HG03457 (cell line): ENCODE measurements at regions not wholly inside any gene's neighbourhood (a gene's known extent, or its start where the extent isn't known, plus 50 kb on each side); places are given as distances from the start of the nearest gene placed in this dataset.

Experiments used
- ATAC-seq: cut with Tn5 transposase; IDR thresholded peaks from one replicate; pipeline ENCODE4 v1.9.1; 2021; ENCODE audit warnings: moderate number of reproducible peaks; ENCODE audit not compliant: unreplicated experiment

DNA sequence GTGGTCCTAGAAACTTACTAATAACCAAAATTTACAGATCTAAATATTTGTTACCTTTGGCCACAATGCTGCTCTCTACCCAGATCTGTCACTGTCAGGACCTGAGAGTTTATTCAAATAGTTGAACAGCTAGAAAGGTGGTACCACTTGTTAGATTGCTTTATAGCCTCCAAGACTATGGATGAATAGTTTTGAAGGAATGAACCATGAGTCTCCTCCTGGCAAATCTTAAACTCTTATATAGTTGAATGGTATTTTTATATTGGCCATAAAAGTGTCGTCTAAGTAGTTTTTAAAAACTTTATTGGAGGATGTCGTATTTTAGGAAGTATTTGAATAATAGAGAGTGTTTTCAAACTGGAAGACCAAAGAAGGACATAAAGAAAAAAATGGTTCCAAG, 178.7 kb downstream of the AHR start:
- ATAC-seq, result no peak

DNA sequence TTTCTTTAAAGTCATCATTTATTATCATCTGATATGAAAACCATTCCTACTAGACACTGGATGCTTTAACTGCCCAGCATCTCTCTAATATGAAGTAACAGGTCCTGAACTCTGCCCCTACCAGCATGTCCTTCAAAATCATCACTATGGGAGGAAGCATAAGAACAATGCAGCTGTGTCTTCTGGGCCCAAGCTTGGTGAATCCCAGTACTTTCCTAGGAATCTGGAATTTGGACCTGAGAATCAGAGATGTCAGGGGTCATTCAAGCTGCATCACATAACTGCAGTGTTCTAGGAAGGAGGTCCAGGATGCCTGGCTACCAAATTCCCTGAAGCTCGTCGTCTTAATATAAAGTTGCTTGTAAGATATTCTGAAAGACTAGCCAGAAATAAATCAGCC, 182.7 kb downstream of the AHR start:
- ATAC-seq, result no peak

GRCh38 chr7:17485368-17485767, 186.9 kb downstream of the AHR start:
- ATAC-seq, result no peak

DNA sequence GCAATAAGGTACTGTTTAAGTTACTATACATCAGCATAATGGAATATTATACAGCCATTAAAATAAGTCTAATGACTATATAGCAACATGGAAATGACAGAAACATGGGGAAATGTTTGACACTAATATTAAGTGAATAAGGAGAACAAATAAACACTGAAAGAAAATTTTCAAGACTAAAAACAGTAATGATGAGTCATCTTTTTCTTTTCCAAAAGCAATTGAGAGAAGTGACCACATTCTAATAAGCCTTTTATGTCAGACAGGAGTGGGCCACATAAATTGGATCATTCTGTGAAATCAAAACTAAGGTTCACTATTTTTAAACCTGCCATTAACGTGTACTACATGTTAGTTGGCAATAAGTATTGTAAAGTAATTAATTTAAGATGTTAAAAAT, 187.5 kb downstream of the AHR start:
- no peak for ATAC-seq

DNA sequence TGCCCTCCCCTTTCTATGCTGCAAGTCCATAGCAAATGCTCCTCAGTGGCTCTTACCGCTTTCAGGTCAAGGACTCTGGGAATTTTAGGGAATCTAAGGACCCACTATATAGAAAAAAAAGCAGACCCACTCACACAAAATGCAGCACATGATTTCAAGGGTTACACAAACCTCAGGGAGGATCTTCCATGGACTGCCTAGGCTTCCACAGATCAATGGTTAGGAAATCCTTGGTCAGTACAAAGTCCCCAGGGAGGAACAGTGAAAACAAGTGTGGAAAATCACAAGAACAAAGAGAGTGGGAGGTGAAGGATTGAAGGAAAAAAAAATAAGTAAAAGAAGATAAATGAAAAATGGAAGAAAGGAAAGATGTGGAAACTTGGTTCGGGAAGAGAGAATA, 188.4 kb downstream of the AHR start:
- ATAC-seq, result no peak

GRCh38 chr7:17487343-17487742, 188.9 kb downstream of the AHR start:
- no peak for ATAC-seq

DNA sequence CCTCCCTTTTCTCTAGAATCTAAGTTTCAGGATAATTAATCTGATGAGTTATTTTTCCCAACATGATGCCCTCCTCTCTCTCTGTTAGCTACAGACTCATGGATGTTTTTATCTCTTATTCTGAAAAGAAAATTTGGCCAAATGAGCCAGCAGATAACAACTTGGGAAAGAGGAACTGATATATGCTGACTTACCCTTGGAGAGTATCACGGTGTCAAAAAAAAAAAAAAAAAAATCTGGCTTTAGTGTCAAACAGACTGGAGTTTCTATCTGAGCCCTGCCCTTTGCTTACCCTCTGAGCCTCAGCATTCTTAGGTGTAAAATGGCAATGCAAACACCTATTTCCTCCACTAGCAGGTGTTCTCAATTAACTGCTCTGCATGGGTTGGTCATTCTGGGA, 190.4 kb downstream of the AHR start:
- ATAC-seq, result no peak

GRCh38 chr7:17489961-17490360, 191.5 kb downstream of the AHR start:
- ATAC-seq, result no peak

- no peak for ATAC-seq
Observed at GRCh38 chr7:17490825-17491224, 192.4 kb downstream of the AHR start.

GRCh38 chr7:17492437-17492836, 194.0 kb downstream of the AHR start:
- no peak for ATAC-seq

DNA sequence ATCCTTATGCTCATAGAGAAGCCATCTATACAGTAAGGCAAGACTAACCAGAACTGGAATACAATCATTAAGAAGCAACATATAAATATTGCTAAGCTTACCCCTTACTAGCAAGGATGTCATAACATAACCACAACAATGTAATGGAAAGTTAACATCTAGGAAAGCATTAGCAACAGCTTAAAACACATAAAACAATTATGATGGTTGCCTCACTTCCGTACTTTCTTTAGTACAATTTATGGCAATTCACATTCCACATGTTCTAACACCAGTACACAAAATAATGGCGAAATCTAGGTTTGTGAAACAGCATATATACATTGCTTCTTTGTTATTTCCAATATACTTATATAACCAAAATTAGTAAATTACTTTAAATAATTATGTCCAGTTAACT, 195.0 kb downstream of the AHR start:
- no peak for ATAC-seq

GRCh38 chr7:17495655-17496394, 197.4 kb downstream of the AHR start:
- no peak for ATAC-seq

- ATAC-seq, result no peak
Observed at GRCh38 chr7:17497136-17497535, 198.7 kb downstream of the AHR start.

DNA sequence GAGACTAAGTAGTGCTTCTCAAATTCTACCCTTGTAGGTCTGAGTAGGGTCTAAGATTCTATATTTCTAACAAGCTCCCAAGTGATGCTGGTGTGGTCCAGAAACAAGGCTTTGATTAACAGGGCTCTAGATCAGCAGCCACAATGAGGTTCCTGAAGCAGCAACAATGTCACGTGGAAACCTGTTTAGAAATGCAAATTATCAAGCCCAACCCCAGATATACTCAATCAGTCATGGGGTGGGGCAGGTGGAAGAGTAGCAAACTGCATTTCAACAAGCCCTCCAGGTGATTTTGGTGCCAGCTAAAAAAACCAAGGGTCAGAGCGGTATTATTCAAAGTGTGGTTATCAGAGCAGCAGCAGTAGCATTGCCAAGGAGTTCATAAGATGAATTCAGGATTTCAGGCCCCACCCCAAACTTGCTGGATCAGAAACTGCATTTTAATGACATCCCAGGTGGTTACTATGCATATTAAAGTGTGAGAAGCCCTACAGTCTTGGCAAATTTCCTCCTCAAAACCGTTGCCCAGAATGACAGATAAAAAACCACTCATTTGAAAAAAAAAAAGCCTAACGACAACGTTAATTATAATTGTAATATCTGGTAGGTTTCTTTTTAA, 199.2 kb downstream of the AHR start:
- ATAC-seq, result no peak

- no peak for ATAC-seq
Observed at GRCh38 chr7:17498230-17498629, 199.8 kb downstream of the AHR start.

DNA sequence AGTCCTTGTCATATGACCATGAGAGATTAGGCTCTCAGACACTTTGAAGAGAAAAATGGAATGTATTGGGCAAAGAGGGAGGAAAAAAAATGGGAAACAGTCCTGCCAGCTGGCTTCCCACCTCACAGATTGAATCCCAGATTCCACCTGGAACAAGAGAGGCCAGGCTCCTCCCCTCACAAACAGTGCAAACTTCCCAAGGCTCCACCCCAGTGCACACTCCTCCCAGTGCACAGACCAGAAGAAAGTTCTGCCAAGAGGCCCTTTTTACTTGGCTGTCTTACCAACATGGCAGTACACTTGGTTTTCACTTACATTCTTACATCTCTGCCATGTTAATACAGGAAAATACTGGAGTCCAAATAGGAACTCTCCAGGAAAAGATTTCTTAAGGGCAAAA, 202.3 kb downstream of the AHR start:
- no peak for ATAC-seq

GRCh38 chr7:17501441-17502212, 203.2 kb downstream of the AHR start:
- ATAC-seq, result no peak

DNA sequence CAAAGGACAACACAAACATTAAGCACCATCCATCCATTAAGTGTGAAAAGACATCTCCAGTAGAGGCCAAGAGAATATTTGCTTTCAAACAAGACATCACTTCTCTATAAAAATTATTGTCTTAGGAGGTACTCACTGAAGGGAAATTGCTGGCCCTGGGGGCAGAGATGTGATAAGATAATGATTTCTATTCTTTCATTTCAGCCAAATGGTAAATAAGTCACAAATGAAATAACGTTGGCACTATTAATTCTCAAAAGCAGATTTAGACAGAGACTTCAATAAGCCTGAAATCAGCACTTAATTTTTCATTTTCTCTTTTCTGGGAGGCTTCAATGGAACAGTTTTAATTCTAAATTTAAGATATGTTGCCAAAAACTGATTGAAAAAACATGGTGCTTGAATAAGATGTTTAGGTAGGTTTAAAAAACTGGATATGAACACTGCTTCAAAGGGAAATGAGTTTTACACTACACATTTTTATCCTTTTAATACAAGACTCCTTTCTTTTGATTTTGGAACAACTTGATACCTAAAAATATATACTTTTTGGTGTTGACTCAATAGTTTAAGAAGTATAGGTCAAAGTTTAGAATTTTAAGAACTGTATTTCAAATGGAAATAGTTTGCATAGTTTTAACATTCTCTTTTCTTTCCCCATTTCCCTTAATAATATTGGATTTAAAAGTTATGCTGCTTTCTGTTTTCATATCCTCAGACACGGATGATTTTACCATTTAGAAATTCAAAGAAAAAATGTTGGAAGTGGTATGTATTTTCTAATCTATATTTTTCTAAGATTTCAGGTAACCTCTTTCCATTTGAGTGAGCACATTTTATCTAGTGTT, 204.0 kb downstream of the AHR start:
- no peak for ATAC-seq

DNA sequence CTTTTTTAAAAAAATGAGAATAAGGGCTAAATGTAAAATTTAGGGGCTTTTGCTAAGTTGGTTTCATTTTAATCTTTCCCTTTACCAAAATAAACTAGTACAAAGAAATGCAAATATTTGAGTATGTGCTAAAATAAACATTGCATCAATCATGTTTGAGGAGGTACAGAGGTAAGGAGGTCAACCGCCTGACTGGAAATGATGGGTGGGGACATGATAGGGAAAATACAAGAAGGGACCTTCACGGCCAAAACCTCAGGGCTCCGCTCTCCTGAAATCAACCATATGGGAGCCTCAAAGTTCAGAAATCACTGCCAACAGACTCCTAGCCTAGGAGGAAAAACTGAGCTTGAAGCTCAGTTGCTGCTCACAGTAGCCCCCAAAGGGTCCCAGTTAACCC, 207.6 kb downstream of the AHR start:
- ATAC-seq, result peak; percentile 79

DNA sequence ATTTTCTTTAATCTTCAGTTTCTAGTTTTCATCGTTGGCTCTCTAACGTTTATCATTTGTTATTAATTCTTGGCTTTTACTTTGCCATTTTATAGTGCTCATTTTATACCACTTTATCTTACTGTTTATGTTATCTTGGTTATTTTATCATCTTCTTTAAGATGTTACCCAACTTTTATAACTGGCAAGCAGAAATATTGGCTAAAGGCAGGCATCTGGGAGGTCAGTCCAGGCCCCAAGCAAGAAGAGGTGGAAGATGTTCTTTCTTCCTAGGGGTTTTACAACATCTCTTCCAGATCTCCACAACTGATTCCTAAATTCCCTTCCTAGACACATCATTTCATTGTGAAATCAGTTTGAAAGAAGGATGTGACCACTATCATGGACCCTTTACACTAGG, 208.1 kb downstream of the AHR start:
- no peak for ATAC-seq

GRCh38 chr7:17507717-17508116, 209.3 kb downstream of the AHR start:
- ATAC-seq, result no peak
